IPS-NIHi7 (cell line): ENCODE measurements at regions not wholly inside any gene's neighbourhood (a gene's known extent, or its start where the extent isn't known, plus 50 kb on each side); places are given as distances from the start of the nearest gene placed in this dataset.
"Not testable (repeated sequence)": the region's sequence is repeated elsewhere in the genome, so short reads cannot be mapped to it uniquely, and the experiment has no call there.

Experiments
- DNase-seq: peaks from one replicate; pipeline ENCODE4 v3.0.0; 2012; ENCODE audit warnings: mixed read lengths; ENCODE audit errors: extremely low spot score

- DNase-seq = no peak
Measured at GRCh38 chr5:19044311-19044710, 943.7 kb downstream of the CDH18 start.

GRCh38 chr5:19044931-19045695 lies 942.9 kb downstream of the CDH18 start:
- peak; percentile 13 for DNase-seq

GRCh38 chr5:19047277-19047676 lies 940.7 kb downstream of the CDH18 start:
- peak; percentile 10 for DNase-seq

- DNase-seq = no peak
Measured at GRCh38 chr5:19048726-19049125, 939.3 kb downstream of the CDH18 start.

- no peak for DNase-seq
Measured at GRCh38 chr5:19058216-19058615, 929.8 kb downstream of the CDH18 start.

- no peak for DNase-seq
Measured at GRCh38 chr5:19064094-19064493, 923.9 kb downstream of the CDH18 start.

GRCh38 chr5:19067741-19068140 lies 920.3 kb downstream of the CDH18 start:
- no peak for DNase-seq

- DNase-seq = no peak
Measured at GRCh38 chr5:19098434-19098833, 889.6 kb downstream of the CDH18 start.

- DNase-seq = no peak
Measured at GRCh38 chr5:19099195-19099594, 888.8 kb downstream of the CDH18 start.

- no peak for DNase-seq
Measured at GRCh38 chr5:19104948-19105347, 883.1 kb downstream of the CDH18 start.

GRCh38 chr5:19122923-19123322 lies 865.1 kb downstream of the CDH18 start:
- DNase-seq = no peak

GRCh38 chr5:19125956-19126713 lies 861.9 kb downstream of the CDH18 start:
- DNase-seq = no peak

- DNase-seq = no peak
Measured at GRCh38 chr5:19140276-19140675, 847.7 kb downstream of the CDH18 start.

- not testable (repeated sequence) for DNase-seq
Measured at GRCh38 chr5:19141937-19142524, 846.0 kb downstream of the CDH18 start.

- DNase-seq = not testable (repeated sequence)
Measured at GRCh38 chr5:19142713-19143414, 845.1 kb downstream of the CDH18 start.

- DNase-seq = no peak
Measured at GRCh38 chr5:19143935-19144334, 844.1 kb downstream of the CDH18 start.

- DNase-seq = no peak
Measured at GRCh38 chr5:19169426-19169825, 818.6 kb downstream of the CDH18 start.

- no peak for DNase-seq
Measured at GRCh38 chr5:19172926-19173470, 815.0 kb downstream of the CDH18 start.

GRCh38 chr5:19175776-19176570 lies 812.0 kb downstream of the CDH18 start:
- DNase-seq = no peak

GRCh38 chr5:19179571-19179970 lies 808.4 kb downstream of the CDH18 start:
- DNase-seq = no peak

GRCh38 chr5:19189176-19189575 lies 798.8 kb downstream of the CDH18 start:
- no peak for DNase-seq
